ENCODE measurements at regions not wholly inside any gene's neighbourhood (a gene's known extent, or its start where the extent isn't known, plus 50 kb on each side); places are given as distances from the start of the nearest gene placed in this dataset.

GRCh38 chr4:79022529-79022928, 83.3 kb upstream of the PAQR3 start:
- TF ChIP-seq CTCF (conservative IDR thresholded peaks at IDR 0.05; ENCODE audit: low read depth, low read length): no peak
- TF ChIP-seq EZH2 (IDR thresholded peaks at IDR 0.05; ENCODE audit: low read length, unreplicated experiment): no peak

Data from PC-3 (cell line).